ENCODE measurements at regions not wholly inside any gene's neighbourhood (a gene's known extent, or its start where the extent isn't known, plus 50 kb on each side); places are given as distances from the start of the nearest gene placed in this dataset.

DNA sequence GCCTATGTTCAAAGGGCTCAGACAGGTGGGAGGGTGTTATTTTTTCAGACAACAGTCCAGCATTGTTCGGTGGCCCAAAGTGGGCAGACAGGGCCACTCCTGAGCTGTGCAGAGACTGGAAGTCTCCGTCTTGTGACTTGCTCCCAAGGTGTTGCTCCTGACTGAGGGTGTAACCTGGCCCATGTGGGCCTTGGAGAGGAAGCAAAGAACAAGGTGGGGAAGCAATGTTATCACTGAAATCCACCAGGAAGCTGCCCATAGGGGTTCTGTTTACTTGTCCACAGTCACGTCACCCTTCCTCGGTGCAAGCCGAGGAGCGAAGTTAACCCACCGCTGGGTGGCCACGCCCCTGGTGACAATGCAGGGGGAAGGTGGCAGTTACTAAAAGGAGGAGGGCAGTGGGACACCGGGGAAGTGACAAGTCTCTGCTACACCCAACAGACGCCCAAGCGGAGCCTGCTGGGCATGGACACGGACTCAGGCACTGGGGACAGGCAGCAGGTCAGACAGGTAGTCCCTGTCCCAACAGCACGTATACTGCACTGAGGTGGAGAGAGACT is 311.6 kb upstream of the MKI67 start:
- TF ChIP-seq, protein P1, sequence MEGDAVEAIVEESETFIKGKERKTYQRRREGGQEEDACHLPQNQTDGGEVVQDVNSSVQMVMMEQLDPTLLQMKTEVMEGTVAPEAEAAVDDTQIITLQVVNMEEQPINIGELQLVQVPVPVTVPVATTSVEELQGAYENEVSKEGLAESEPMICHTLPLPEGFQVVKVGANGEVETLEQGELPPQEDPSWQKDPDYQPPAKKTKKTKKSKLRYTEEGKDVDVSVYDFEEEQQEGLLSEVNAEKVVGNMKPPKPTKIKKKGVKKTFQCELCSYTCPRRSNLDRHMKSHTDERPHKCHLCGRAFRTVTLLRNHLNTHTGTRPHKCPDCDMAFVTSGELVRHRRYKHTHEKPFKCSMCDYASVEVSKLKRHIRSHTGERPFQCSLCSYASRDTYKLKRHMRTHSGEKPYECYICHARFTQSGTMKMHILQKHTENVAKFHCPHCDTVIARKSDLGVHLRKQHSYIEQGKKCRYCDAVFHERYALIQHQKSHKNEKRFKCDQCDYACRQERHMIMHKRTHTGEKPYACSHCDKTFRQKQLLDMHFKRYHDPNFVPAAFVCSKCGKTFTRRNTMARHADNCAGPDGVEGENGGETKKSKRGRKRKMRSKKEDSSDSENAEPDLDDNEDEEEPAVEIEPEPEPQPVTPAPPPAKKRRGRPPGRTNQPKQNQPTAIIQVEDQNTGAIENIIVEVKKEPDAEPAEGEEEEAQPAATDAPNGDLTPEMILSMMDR (IDR thresholded peaks at IDR 0.05 in 2 of 3, conservative IDR thresholded peaks at IDR 0.05 in 1 of 3; ENCODE audit: insufficient read depth in 2 of 3, low read depth in 1 of 3, low read length in 3 of 3): no peak
- TF ChIP-seq ARID2 (IDR thresholded peaks at IDR 0.05): no peak
- TF ChIP-seq, protein P2, sequence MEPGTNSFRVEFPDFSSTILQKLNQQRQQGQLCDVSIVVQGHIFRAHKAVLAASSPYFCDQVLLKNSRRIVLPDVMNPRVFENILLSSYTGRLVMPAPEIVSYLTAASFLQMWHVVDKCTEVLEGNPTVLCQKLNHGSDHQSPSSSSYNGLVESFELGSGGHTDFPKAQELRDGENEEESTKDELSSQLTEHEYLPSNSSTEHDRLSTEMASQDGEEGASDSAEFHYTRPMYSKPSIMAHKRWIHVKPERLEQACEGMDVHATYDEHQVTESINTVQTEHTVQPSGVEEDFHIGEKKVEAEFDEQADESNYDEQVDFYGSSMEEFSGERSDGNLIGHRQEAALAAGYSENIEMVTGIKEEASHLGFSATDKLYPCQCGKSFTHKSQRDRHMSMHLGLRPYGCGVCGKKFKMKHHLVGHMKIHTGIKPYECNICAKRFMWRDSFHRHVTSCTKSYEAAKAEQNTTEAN (CRISPR knock-in tag; IDR thresholded peaks at IDR 0.05): no peak
- TF ChIP-seq, protein P3, sequence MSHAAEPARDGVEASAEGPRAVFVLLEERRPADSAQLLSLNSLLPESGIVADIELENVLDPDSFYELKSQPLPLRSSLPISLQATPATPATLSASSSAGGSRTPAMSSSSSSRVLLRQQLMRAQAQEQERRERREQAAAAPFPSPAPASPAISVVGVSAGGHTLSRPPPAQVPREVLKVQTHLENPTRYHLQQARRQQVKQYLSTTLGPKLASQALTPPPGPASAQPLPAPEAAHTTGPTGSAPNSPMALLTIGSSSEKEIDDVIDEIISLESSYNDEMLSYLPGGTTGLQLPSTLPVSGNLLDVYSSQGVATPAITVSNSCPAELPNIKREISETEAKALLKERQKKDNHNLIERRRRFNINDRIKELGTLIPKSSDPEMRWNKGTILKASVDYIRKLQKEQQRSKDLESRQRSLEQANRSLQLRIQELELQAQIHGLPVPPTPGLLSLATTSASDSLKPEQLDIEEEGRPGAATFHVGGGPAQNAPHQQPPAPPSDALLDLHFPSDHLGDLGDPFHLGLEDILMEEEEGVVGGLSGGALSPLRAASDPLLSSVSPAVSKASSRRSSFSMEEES (CRISPR knock-in tag; IDR thresholded peaks at IDR 0.05): no peak
- TF ChIP-seq NFXL1 (CRISPR knock-in tag; IDR thresholded peaks at IDR 0.05): no peak
- TF ChIP-seq SMAD1 (IDR thresholded peaks at IDR 0.05; ENCODE audit: low read depth, low read length, partially characterized antibody): no peak
- TF ChIP-seq, protein P4, sequence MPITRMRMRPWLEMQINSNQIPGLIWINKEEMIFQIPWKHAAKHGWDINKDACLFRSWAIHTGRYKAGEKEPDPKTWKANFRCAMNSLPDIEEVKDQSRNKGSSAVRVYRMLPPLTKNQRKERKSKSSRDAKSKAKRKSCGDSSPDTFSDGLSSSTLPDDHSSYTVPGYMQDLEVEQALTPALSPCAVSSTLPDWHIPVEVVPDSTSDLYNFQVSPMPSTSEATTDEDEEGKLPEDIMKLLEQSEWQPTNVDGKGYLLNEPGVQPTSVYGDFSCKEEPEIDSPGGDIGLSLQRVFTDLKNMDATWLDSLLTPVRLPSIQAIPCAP (CRISPR knock-in tag; IDR thresholded peaks at IDR 0.05; ENCODE audit: borderline replicate concordance): no peak
- no peak for TF ChIP-seq KLF16 (IDR thresholded peaks at IDR 0.05)
- TF ChIP-seq SRF (CRISPR knock-in tag; IDR thresholded peaks at IDR 0.05): no peak
- TF ChIP-seq HCFC1 (IDR thresholded peaks at IDR 0.05; ENCODE audit: low read depth, low read length): no peak
- TF ChIP-seq ZNF3 (CRISPR knock-in tag; IDR thresholded peaks at IDR 0.05): no peak

All from K562 (cell line).